ENCODE measurements at regions not wholly inside any gene's neighbourhood (a gene's known extent, or its start where the extent isn't known, plus 50 kb on each side); places are given as distances from the start of the nearest gene placed in this dataset.

- TF ChIP-seq CTCF (IDR thresholded peaks at IDR 0.05) (no peak), POLR2AphosphoS5 (IDR thresholded peaks at IDR 0.05) (peak in 1 of 3 donors; percentile 24), POLR2A (IDR thresholded peaks at IDR 0.05) (no peak), EP300 (IDR thresholded peaks at IDR 0.05) (no peak)
Measured at GRCh38 chr18:2304378-2305175, 266.7 kb downstream of the METTL4 start.

All from stomach (tissue), 4 donors.